Activated naive CD4-positive, alpha-beta T cell treated with anti-CD3 and anti-CD28 coated beads, Interleukin-2, amount 50 U/mL, for 72 hours (primary cell): ENCODE measurements at regions not wholly inside any gene's neighbourhood (a gene's known extent, or its start where the extent isn't known, plus 50 kb on each side); places are given as distances from the start of the nearest gene placed in this dataset.

Experiments
- ATAC-seq, 2 donors: fragments of 150-1000 bp; cut with Tn5 transposase; 2 replicates each; pipeline ENCODE4 v1.10.0; 2021; ENCODE audit warnings: mild to moderate bottlenecking in 2 of 2, moderate library complexity in 2 of 2
- DNase-seq, 2 donors: peaks; one replicate each; pipeline ENCODE4 v3.0.0; 2021 to 2022; ENCODE audit warnings: low spot score in 2 of 2
- H3K27ac Mint-ChIP-seq, 2 donors: one replicate each; pipeline ENCODE4 v1.8.0; 2022; ENCODE audit warnings: mild to moderate bottlenecking in 2 of 2, mixed read lengths in 2 of 2
- H3K36me3 Mint-ChIP-seq, 2 donors: one replicate each; pipeline ENCODE4 v1.8.0; 2022; ENCODE audit warnings: mixed read lengths in 2 of 2
- H3K9me3 Mint-ChIP-seq, 2 donors: one replicate each; pipeline ENCODE4 v1.8.0; 2022; ENCODE audit warnings: mixed read lengths in 2 of 2

DNA sequence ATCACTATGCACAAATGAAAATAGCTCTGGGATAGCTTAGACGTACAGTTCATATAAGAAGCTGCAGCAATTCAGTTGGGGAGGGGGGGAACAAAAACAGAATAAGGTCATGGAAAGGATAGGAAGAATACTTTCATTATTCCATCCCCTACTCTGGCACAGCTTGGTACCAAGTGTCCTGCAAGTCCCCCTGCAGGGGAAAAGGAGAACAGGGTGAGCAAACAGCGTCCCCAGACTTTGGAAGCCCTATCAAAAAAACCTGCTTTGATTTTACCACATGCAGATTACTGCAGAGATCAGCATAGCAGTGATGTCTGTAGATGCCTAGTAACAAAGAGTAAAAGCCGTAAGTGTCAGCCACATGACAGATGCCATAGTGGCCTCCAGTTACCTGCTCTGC, 209.4 kb upstream of the NEIL3 start:
- Mint-ChIP-seq H3K9me3 (no peaks in the 10 kb centered on the region), H3K27ac (no peak overlapping the region)
- ATAC-seq: no peak

GRCh38 chr4:177103619-177104018, 206.1 kb upstream of the NEIL3 start:
- Mint-ChIP-seq H3K36me3 (no peaks in the 10 kb centered on the region), H3K9me3 (no peaks in the 10 kb centered on the region), H3K27ac (no peak overlapping the region)
- DNase-seq: no peak
- ATAC-seq: no peak

More for the DNA sequence above, 209.4 kb upstream of the NEIL3 start:
- H3K36me3 Mint-ChIP-seq: no peaks in the 10 kb centered on the region
- DNase-seq: no peak

- Mint-ChIP-seq H3K27ac (no peak overlapping the region), H3K36me3 (no peaks in the 10 kb centered on the region), H3K9me3 (no peaks in the 10 kb centered on the region)
- DNase-seq: no peak
- no peak for ATAC-seq
These were observed 204.1 kb upstream of the NEIL3 start for GRCh38 chr4:177105536-177105935.

GRCh38 chr4:177107288-177107921, 202.3 kb upstream of the NEIL3 start:
- no peak for ATAC-seq
- Mint-ChIP-seq H3K36me3 (no peaks in the 10 kb centered on the region), H3K27ac (no peak overlapping the region), H3K9me3 (peaks cover 1% of the 10 kb centered on the region in 2 donors)
- DNase-seq: no peak

- H3K9me3 Mint-ChIP-seq: peaks cover 4 to 6% of the 10 kb centered on the region in 2 donors
- H3K27ac Mint-ChIP-seq: no peak overlapping the region
- H3K36me3 Mint-ChIP-seq: no peaks in the 10 kb centered on the region
- no peak for ATAC-seq
- no peak for DNase-seq
These were observed 201.0 kb upstream of the NEIL3 start for GRCh38 chr4:177108708-177109107.

DNA sequence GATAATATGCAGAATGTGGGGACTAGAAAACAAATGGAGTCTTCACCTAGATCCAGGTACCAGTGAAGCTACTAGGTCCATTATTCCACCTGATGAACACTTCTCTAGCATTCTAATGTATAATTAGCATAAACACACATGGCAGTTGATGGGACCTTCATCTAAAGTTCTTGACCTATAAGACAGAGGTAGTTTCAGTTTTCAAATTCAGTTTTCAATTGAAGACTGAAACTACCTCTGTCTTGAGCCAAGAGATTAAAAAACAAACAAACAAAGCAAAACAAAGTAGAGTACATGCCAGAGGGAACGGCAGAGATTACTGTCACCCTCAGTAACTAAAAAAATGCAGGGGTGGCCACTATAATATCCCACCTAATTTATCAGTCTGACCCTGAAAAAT, 199.9 kb upstream of the NEIL3 start:
- no peak for ATAC-seq
- H3K36me3 Mint-ChIP-seq: no peaks in the 10 kb centered on the region
- H3K9me3 Mint-ChIP-seq: peaks cover 4 to 6% of the 10 kb centered on the region in 2 donors
- H3K27ac Mint-ChIP-seq: no peak overlapping the region
- no peak for DNase-seq

DNA sequence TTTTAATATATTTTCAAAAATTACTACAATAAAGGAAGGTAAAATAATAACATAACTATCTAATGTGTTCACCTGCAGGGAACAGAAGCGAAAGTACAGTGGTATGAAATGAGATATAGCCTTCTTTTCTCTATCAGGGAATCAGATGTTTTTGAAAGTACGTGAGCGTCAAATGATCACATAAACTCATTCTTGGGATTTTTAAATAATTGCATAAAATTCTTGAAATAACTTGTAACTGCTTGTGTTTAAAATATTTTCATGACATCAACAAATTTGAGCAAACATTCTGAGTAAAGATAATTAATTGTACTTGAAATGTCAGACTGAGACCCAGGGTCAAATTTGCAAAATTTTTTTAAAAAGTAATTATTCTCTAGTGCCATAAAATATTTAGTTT, 193.5 kb upstream of the NEIL3 start:
- Mint-ChIP-seq H3K27ac (no peak overlapping the region), H3K36me3 (peaks cover 0 to 6% of the 10 kb centered on the region in 2 donors), H3K9me3 (peaks cover 11 to 12% of the 10 kb centered on the region in 2 donors)
- ATAC-seq (no peak), DNase-seq (no peak)

DNA sequence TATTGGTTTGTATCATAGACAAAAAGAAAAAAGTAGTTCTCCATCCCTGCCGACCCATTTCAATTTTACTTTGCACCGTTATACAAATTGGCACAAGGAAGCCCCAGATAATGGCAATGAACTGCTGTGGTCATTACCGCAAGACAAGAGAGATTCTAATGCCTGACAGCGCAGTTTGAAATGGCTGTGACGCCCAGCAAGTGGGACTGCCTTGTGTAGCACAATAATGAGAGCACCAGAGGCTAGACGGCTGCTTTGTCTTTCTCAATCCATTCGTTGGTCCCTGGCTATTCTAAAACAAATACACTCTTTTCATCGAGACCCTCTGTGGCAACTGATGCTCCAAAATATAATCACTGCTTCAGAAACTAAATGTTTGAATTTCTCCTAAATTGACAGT, 192.4 kb upstream of the NEIL3 start:
- Mint-ChIP-seq H3K9me3 (peaks cover 11 to 12% of the 10 kb centered on the region in 2 donors), H3K27ac (no peak overlapping the region)
- no peak for ATAC-seq

DNA sequence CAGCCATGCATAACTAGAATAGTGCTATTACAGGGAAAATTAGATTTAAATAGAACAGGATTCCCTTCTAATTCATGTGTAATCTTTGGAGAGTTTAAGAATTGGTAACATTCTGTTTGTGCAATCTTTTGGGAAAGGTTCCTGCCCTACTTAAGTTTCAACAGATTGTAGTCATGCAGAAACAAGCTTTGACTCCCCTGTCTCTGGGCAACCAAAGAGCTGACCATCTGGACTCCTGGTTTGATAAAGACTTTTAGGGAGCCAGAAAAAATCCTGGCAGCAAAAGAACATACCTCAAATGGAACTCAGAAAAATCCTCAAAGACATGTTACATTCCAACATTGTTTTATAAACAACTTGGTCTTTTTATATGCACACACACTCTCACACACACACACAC, 191.1 kb upstream of the NEIL3 start:
- H3K9me3 Mint-ChIP-seq: peaks cover 6 to 7% of the 10 kb centered on the region in 2 donors
- peaks cover 0 to 6% of the 10 kb centered on the region in 2 donors for H3K36me3 Mint-ChIP-seq
- no peak for ATAC-seq
- DNase-seq: no peak
- H3K27ac Mint-ChIP-seq: no peak overlapping the region

More for the DNA sequence above, 192.4 kb upstream of the NEIL3 start:
- no peak for DNase-seq
- H3K36me3 Mint-ChIP-seq: peaks cover 0 to 6% of the 10 kb centered on the region in 2 donors

DNA sequence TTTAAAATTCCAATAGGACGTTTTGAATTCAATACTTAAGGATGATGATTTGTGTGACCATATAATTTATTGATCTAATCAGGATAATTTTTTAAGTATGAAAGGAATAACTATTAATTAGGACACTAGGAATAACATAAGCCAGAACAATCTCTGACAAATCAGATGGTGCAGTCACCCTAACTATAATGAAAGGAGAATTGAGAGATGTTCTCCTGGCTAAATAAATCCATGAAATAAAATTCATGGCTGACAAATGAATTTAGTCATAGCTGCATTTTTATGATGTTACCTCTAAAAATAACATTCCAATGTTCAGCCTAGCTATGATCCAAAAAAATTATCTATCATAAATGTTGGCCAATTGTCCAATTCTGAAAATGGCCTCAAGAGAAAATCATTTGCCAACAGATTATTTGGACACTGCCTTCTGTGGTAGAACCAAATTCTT, 190.6 kb upstream of the NEIL3 start:
- DNase-seq: no peak
- Mint-ChIP-seq H3K27ac (no peak overlapping the region), H3K9me3 (peaks cover 6 to 7% of the 10 kb centered on the region in 2 donors), H3K36me3 (peaks cover 0 to 6% of the 10 kb centered on the region in 2 donors)
- ATAC-seq: no peak

- ATAC-seq: no peak
- H3K36me3 Mint-ChIP-seq: peaks cover 0 to 6% of the 10 kb centered on the region in 2 donors
- no peak for DNase-seq
- H3K27ac Mint-ChIP-seq: no peak overlapping the region
- peaks cover 6 to 7% of the 10 kb centered on the region in 2 donors for H3K9me3 Mint-ChIP-seq
These were observed 190.0 kb upstream of the NEIL3 start for GRCh38 chr4:177119691-177120090.

DNA sequence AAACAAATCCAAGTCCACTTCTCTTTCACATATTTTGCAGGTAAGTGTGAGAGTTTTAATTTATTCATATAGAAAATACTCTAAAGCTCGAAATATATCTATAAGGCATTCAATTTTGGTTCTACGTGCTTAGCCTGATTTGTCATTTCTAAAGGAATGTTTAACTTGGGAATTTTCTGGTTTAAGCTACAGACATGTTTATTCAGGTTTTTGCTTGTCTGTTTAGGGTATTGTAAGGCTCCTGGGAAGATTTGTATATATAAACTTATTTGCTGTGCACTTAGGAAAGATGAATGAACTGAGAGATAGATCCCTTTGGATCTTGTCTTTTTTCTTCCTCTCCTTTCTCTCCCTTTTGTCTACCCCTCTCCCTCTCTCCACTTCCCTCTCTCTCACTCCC, 185.9 kb upstream of the NEIL3 start:
- no peak overlapping the region for H3K27ac Mint-ChIP-seq
- peaks cover 0 to 6% of the 10 kb centered on the region in 2 donors for H3K36me3 Mint-ChIP-seq
- peaks cover 11 to 14% of the 10 kb centered on the region in 2 donors for H3K9me3 Mint-ChIP-seq
- ATAC-seq (no peak), DNase-seq (no peak)

DNA sequence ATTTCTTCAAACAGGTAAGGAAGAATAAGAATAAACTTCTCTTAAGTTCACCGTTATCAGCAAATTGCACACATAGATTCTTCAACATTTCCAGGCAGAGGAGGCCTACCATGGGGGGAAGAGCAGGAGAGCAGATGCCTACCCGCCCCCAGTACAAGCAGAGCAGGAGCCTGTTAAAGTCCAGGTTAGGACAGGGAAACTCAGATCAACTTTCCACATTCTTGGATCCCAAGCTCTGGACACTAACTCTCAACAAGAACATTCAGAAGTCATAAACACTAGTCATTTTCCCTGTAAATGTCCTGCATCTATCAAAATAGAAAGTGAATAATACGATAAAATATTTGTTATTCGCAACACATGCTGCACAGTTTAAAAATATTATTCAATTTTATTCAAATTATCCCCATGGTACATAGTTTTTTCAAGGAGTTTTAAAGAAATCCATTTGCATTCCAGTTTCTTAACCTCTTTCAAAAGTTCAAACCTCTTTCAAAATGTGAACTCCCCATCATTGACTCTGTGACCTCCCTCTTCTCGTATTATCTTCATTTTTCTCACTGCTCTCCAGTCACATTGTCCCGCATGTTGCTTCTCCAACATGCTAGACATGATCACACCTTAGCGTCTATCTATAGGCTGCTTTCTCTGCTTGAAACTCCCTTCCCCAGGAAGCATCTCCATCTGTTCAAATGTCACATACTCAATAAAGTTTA, 185.2 kb upstream of the NEIL3 start:
- DNase-seq (no peak), ATAC-seq (no peak)
- peaks cover 4 to 9% of the 10 kb centered on the region in 2 donors for H3K36me3 Mint-ChIP-seq
- H3K27ac Mint-ChIP-seq: no peak overlapping the region
- peaks cover 15 to 16% of the 10 kb centered on the region in 2 donors for H3K9me3 Mint-ChIP-seq

DNA sequence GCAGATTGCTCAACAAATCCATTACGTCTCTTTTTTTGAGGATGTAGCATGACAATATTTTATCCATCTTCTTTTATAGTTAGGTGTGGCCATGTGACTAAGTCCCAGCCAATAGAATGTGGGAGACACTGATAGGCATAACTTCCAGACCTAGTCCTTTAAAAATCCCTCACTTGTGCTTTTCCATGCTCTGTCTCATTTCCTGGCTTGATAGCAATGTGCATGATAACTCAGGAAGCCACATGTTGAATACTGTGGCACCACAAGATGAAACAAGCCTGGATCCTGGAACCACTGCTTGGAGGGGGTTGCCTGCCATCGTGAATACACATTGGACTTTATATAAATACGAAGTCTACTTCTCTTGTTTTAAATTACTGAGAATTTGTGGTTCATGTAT, 184.0 kb upstream of the NEIL3 start:
- Mint-ChIP-seq H3K27ac (no peak overlapping the region), H3K9me3 (peaks cover 17 to 19% of the 10 kb centered on the region in 2 donors), H3K36me3 (peaks cover 6 to 11% of the 10 kb centered on the region in 2 donors)
- DNase-seq: no peak
- ATAC-seq: no peak

DNA sequence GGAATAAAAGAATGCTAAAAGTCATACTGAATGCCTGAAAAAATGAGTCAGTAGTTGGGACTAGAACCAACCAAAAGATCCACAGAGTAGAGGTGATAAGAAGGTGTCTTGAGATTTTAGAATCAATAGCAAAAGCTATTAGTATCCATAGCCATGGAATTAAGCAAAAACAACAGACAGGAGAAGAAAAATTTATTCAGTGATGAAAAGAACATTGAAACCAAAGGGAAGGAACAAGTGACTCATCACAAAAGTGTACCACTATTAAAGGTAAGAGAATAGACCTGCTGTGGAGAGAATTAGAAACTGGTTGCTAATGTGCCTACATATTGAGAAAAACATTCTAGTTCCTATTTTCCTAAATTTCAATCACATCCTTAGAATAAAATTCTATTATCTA, 182.0 kb upstream of the NEIL3 start:
- no peak for ATAC-seq
- no peak for DNase-seq
- Mint-ChIP-seq H3K36me3 (peaks cover 6 to 11% of the 10 kb centered on the region in 2 donors), H3K9me3 (peaks cover 18 to 20% of the 10 kb centered on the region in 2 donors), H3K27ac (no peak overlapping the region)

DNA sequence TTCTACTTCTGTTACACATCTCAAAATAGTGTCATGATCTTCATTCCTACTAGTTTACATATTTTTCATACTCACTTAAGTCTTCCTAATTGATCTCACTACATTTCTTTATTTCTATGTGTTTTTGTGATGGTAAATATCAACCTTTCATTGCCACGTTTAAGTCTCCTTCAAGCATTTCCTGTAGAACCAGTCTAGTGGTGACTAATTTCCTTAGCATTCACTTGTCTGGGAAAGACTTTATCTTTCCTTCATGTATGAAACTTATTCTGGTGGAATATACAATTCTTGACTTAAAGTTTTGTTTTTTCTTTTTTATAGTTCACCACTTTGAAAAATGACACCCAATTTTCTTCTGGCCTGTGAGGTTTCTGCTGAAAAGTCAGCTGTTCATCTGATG, 181.4 kb upstream of the NEIL3 start:
- H3K27ac Mint-ChIP-seq: no peak overlapping the region
- peaks cover 6 to 11% of the 10 kb centered on the region in 2 donors for H3K36me3 Mint-ChIP-seq
- DNase-seq: no peak
- peaks cover 18 to 20% of the 10 kb centered on the region in 2 donors for H3K9me3 Mint-ChIP-seq
- no peak for ATAC-seq

- Mint-ChIP-seq H3K36me3 (peaks cover 6 to 16% of the 10 kb centered on the region in 2 donors), H3K27ac (no peak overlapping the region), H3K9me3 (peaks cover 20% of the 10 kb centered on the region in 2 donors)
- ATAC-seq (no peak), DNase-seq (no peak)
These were observed 177.9 kb upstream of the NEIL3 start for GRCh38 chr4:177131736-177132135.

DNA sequence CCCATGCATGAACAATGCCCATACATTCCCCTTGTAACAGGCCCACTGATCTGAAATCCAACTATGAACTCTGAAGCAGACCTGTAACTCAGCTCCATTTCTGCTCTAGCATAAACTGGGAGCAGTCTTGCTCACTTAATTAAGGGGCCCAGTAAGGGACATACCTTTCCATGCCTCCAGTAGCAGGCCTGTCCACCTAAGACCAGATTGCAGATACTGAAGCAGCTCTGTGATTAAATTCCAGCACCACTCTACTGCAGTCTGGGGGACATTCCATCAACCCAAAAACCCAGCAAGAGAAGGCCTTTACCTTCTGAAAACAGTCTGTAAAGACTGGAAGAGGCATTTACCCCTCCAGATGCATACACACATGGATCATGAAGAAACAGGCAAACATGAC, 162.0 kb upstream of the NEIL3 start:
- H3K27ac Mint-ChIP-seq: no peak overlapping the region
- ATAC-seq (no peak), DNase-seq (no peak)
- H3K36me3 Mint-ChIP-seq: no peaks in the 10 kb centered on the region
- H3K9me3 Mint-ChIP-seq: peaks cover 0 to 4% of the 10 kb centered on the region in 2 donors
